WTC11 (cell line): ENCODE measurements at regions not wholly inside any gene's neighbourhood (a gene's known extent, or its start where the extent isn't known, plus 50 kb on each side); places are given as distances from the start of the nearest gene placed in this dataset.

Source experiments
- ATAC-seq: fragments of 200-7000 bp; cut with Tn5 transposase; 2 replicates; pipeline ENCODE4 v1.10.0; 2021; ENCODE audit warnings: mild to moderate bottlenecking, moderate library complexity
- CTCF ChIA-PET: fragments of 300-600 bp; sonication (Branson Sonifier 250); formaldehyde crosslinking; loops from one replicate; lab custom pipeline; 2021; ENCODE audit warnings: antibody characterized with exemption; lab: Charles Lee
- POLR2A ChIA-PET: fragments of 350-600 bp; sonication (Branson Sonifier 250); formaldehyde crosslinking; loops from one replicate; lab custom pipeline; 2021; ENCODE audit warnings: antibody characterized with exemption; lab: Charles Lee
- DNase-seq: peaks from one replicate; pipeline ENCODE4 v3.0.0; 2021; ENCODE audit warnings: low spot score
- H3K27ac Mint-ChIP-seq: 2 replicates; pipeline ENCODE4 v1.8.0; 2021; ENCODE audit warnings: mixed read lengths
- H3K27me3 Mint-ChIP-seq: 2 replicates; pipeline ENCODE4 v1.8.0; 2021; ENCODE audit warnings: low read depth, mild to moderate bottlenecking, moderate library complexity, mixed read lengths
- H3K36me3 Mint-ChIP-seq: 2 replicates; pipeline ENCODE4 v1.8.0; 2021; ENCODE audit warnings: mixed read lengths
- H3K4me1 Mint-ChIP-seq: 2 replicates; pipeline ENCODE4 v1.8.0; 2022; ENCODE audit warnings: mixed read lengths
- H3K4me3 Mint-ChIP-seq: 2 replicates; pipeline ENCODE4 v1.8.0; 2021; ENCODE audit warnings: mild to moderate bottlenecking, moderate library complexity, mixed read lengths
- H3K9me3 Mint-ChIP-seq: 2 replicates; pipeline ENCODE4 v1.8.0; 2021; ENCODE audit warnings: mixed read lengths
- ARID4B ChIP-seq: sonication (generic); formaldehyde crosslinking; IDR thresholded peaks from 2 replicates; pipeline ENCODE4 v1.8.0; 2023; ENCODE audit warnings: missing genetic modification reagents, mild to moderate bottlenecking, borderline replicate concordance
- CREB1 ChIP-seq: sonication (generic); formaldehyde crosslinking; IDR thresholded peaks from 2 replicates; pipeline ENCODE4 v1.8.0; 2023; ENCODE audit warnings: mild to moderate bottlenecking, missing genetic modification reagents
- E2F1 ChIP-seq: sonication (generic); formaldehyde crosslinking; IDR thresholded peaks from 2 replicates; pipeline ENCODE4 v1.8.0; 2022; ENCODE audit warnings: mild to moderate bottlenecking, missing genetic modification reagents
- E2F4 ChIP-seq: sonication (generic); formaldehyde crosslinking; IDR thresholded peaks from 2 replicates; pipeline ENCODE4 v1.8.1; 2022; ENCODE audit warnings: low read depth, mild to moderate bottlenecking, moderate library complexity, missing genetic modification reagents, borderline replicate concordance
- FOXP4 ChIP-seq: sonication (generic); formaldehyde crosslinking; IDR thresholded peaks from 2 replicates; pipeline ENCODE4 v1.8.0; 2022; ENCODE audit warnings: mild to moderate bottlenecking, missing genetic modification reagents
- MAX ChIP-seq: sonication (generic); formaldehyde crosslinking; IDR thresholded peaks from 2 replicates; pipeline ENCODE4 v1.8.0; 2022; ENCODE audit warnings: mild to moderate bottlenecking, missing genetic modification reagents
- MXD4 ChIP-seq: fragments of 250-450 bp; sonication (Bioruptor Pico); IDR thresholded peaks from 2 replicates; pipeline ENCODE4 v1.8.0; 2021; ENCODE audit warnings: mild to moderate bottlenecking, moderate library complexity, borderline replicate concordance
- NFATC4 ChIP-seq: fragments of 250-450 bp; sonication (Bioruptor Pico); IDR thresholded peaks from 2 replicates; pipeline ENCODE4 v1.9.0; 2021; ENCODE audit warnings: mild to moderate bottlenecking
- PRDM15 ChIP-seq: sonication (generic); formaldehyde crosslinking; IDR thresholded peaks from 2 replicates; pipeline ENCODE4 v1.8.0; 2022; ENCODE audit warnings: missing genetic modification reagents
- PRRX2 ChIP-seq: fragments of 250-450 bp; sonication (Bioruptor Pico); IDR thresholded peaks from 2 replicates; pipeline ENCODE4 v1.8.0; 2021; ENCODE audit warnings: mild to moderate bottlenecking
- SMAD4 ChIP-seq: sonication (generic); formaldehyde crosslinking; IDR thresholded peaks from 2 replicates; pipeline ENCODE4 v1.8.0; 2022; ENCODE audit warnings: mild to moderate bottlenecking, missing genetic modification reagents
- TCF7 ChIP-seq: sonication (generic); formaldehyde crosslinking; IDR thresholded peaks from 2 replicates; pipeline ENCODE4 v1.8.0; 2022; ENCODE audit warnings: mild to moderate bottlenecking, low read depth, missing genetic modification reagents, moderate library complexity
- TEAD4 ChIP-seq: sonication (generic); formaldehyde crosslinking; IDR thresholded peaks from 2 replicates; pipeline ENCODE4 v1.8.0; 2022; ENCODE audit warnings: mild to moderate bottlenecking, missing genetic modification reagents
- ZBTB21 ChIP-seq: sonication (generic); formaldehyde crosslinking; IDR thresholded peaks from 2 replicates; pipeline ENCODE4 v1.8.1; 2023; ENCODE audit warnings: mild to moderate bottlenecking, missing genetic modification reagents, borderline replicate concordance
- ZNF121 ChIP-seq: sonication (generic); formaldehyde crosslinking; IDR thresholded peaks from 2 replicates; pipeline ENCODE4 v1.8.0; 2023; ENCODE audit warnings: missing genetic modification reagents
- ZNF219 ChIP-seq: sonication (generic); formaldehyde crosslinking; IDR thresholded peaks from 2 replicates; pipeline ENCODE4 v1.8.0; 2023; ENCODE audit warnings: missing genetic modification reagents, mild to moderate bottlenecking, borderline replicate concordance
- ZNF263 ChIP-seq: sonication (generic); formaldehyde crosslinking; IDR thresholded peaks from 2 replicates; pipeline ENCODE4 v1.8.1; 2022; ENCODE audit warnings: low read depth, mild to moderate bottlenecking, moderate library complexity, missing genetic modification reagents
- ZNF416 ChIP-seq: fragments of 250-450 bp; sonication (Bioruptor Pico); IDR thresholded peaks from 2 replicates; pipeline ENCODE4 v1.9.0; 2021; ENCODE audit warnings: mild to moderate bottlenecking, inconsistent platforms
- ZNF425 ChIP-seq: fragments of 250-450 bp; sonication (Bioruptor Pico); conservative IDR thresholded peaks from 2 replicates; pipeline ENCODE4 v1.9.0; 2021; ENCODE audit warnings: mild to moderate bottlenecking
- ZSCAN18 ChIP-seq: fragments of 250-450 bp; sonication (Bioruptor Pico); IDR thresholded peaks from 2 replicates; pipeline ENCODE4 v2.1.2; 2022; ENCODE audit warnings: mild to moderate bottlenecking, moderate library complexity

- TF ChIP-seq TEAD4 (CRISPR knock-in tag): no peak
- TF ChIP-seq ZNF121 (CRISPR knock-in tag): no peak
- no peak for TF ChIP-seq ZBTB21
- no peak for TF ChIP-seq CREB1 (CRISPR knock-in tag)
- peaks cover 84% of the 10 kb centered on the region for H3K9me3 Mint-ChIP-seq
- H3K4me3 Mint-ChIP-seq: no peak overlapping the region
- peaks cover 15% of the 10 kb centered on the region for H3K27me3 Mint-ChIP-seq
- POLR2A ChIA-PET: no interaction called here
- ATAC-seq (no peak), DNase-seq (no peak)
- no peak overlapping the region for H3K27ac Mint-ChIP-seq
- CTCF ChIA-PET: no interaction called here
- H3K36me3 Mint-ChIP-seq: peaks cover 84% of the 10 kb centered on the region
- no peaks in the 10 kb centered on the region for H3K4me1 Mint-ChIP-seq
Observed at GRCh38 chr2:4168834-4169233, 465.5 kb downstream of the DCDC2C start.

- ChIA-PET CTCF (no interaction called here), POLR2A (no interaction called here)
- Mint-ChIP-seq H3K27me3 (peaks cover 4% of the 10 kb centered on the region; the same call in 1 of the 2 replicates), H3K4me3 (no peak overlapping the region), H3K36me3 (peaks cover 64% of the 10 kb centered on the region), H3K27ac (no peak overlapping the region), H3K9me3 (peaks cover 78% of the 10 kb centered on the region), H3K4me1 (no peaks in the 10 kb centered on the region)
- DNase-seq (no peak), ATAC-seq (no peak)
- TF ChIP-seq ARID4B (no peak), TCF7 (no peak), ZNF416 (no peak), FOXP4 (CRISPR knock-in tag) (no peak), ZNF425 (CRISPR knock-in tag) (no peak), MXD4 (CRISPR knock-in tag) (no peak), E2F4 (CRISPR knock-in tag) (no peak), PRDM15 (CRISPR knock-in tag) (no peak), MAX (CRISPR knock-in tag) (no peak), SMAD4 (no peak), NFATC4 (CRISPR knock-in tag) (no peak), E2F1 (no peak), ZNF219 (CRISPR knock-in tag) (no peak), PRRX2 (CRISPR knock-in tag) (no peak), ZSCAN18 (CRISPR knock-in tag) (no peak), ZNF263 (no peak)
Observed at GRCh38 chr2:4174796-4175195, 471.4 kb downstream of the DCDC2C start.
